Duodenal mucosa (tissue), 2 donors: ENCODE measurements at regions not wholly inside any gene's neighbourhood (a gene's known extent, or its start where the extent isn't known, plus 50 kb on each side); places are given as distances from the start of the nearest gene placed in this dataset.

Experiments used
- H3K27ac ChIP-seq: one replicate; pipeline ENCODE4 v1.7.0; 2013; ENCODE audit warnings: low read depth, low read length
- H3K27me3 ChIP-seq, 2 donors: one replicate each; pipeline ENCODE4 v1.7.0; 2013; ENCODE audit warnings: low read length in 2 of 2, control low read depth in 1 of 2; ENCODE audit not compliant: insufficient read depth in 2 of 2, control insufficient read depth in 1 of 2
- H3K36me3 ChIP-seq, 2 donors: one replicate each; pipeline ENCODE4 v1.7.0; 2013; ENCODE audit warnings: low read length in 2 of 2, control low read depth in 1 of 2; ENCODE audit not compliant: insufficient read depth in 2 of 2, control insufficient read depth in 1 of 2
- H3K4me1 ChIP-seq, 2 donors: one replicate each; pipeline ENCODE4 v1.7.0; 2013; ENCODE audit warnings: low read length in 2 of 2, control low read depth in 1 of 2; ENCODE audit not compliant: insufficient read depth in 2 of 2, control insufficient read depth in 1 of 2
- H3K4me3 ChIP-seq, 2 donors: one replicate each; pipeline ENCODE4 v1.7.0; 2013; ENCODE audit warnings: low read length in 2 of 2, low read depth in 1 of 2
- H3K9ac ChIP-seq, 2 donors: one replicate each; pipeline ENCODE4 v1.7.0; 2013; ENCODE audit warnings: low read length in 2 of 2, low read depth in 1 of 2
- H3K9me3 ChIP-seq, 2 donors: one replicate each; pipeline ENCODE4 v1.7.0; 2013; ENCODE audit warnings: low read length in 2 of 2, control low read depth in 1 of 2; ENCODE audit not compliant: control insufficient read depth in 1 of 2

DNA sequence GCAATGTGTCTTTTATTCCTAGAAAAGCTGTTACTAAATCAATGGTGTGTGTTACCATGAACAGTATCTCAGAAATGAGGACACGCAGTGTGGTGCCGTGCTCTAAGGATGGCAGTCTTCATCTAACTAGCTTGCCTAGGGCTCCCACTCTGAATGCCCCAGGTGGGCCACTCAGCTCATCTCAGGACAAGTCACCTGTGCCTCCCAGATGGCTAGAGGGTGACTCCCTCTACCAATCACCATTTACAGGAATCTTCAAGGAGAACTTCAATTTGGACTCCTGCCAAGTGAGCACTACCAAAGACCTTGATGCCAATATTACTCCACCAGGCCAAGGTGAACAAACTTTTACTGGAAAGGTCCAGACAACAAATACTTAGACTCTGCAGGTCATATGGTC lies 202.8 kb upstream of the FOXQ1 start:
- no peak overlapping the region for H3K9ac ChIP-seq
- H3K9me3 ChIP-seq: no peaks in the 10 kb centered on the region
- peaks cover 0 to 6% of the 10 kb centered on the region in 2 donors for H3K4me1 ChIP-seq
- H3K27me3 ChIP-seq: no peaks in the 10 kb centered on the region
- no peak overlapping the region for H3K4me3 ChIP-seq
- H3K36me3 ChIP-seq: no peaks in the 10 kb centered on the region
- H3K27ac ChIP-seq: no peak overlapping the region

DNA sequence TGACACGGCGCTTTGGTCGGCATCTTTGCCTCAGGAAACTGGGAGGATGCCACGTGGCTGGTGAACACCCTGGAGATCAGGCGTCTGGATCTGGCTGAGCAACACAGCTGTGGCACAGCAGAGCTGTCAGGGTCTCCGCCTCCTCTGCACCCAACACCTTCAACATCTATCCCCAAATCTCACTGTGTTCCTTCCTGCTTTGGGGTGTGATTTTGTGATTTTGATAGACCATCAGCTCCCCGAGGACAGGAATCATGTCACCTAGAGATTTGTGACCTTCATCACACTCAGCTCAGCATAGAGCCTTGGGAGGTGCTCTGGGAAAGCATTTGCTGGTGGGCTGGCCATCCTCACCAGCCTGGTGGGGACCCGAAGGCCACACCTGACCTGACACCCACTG lies 203.7 kb upstream of the FOXQ1 start:
- Histone ChIP-seq H3K4me3 (no peak overlapping the region), H3K36me3 (no peaks in the 10 kb centered on the region), H3K27me3 (no peaks in the 10 kb centered on the region), H3K4me1 (peaks cover 0 to 3% of the 10 kb centered on the region in 2 donors), H3K27ac (no peak overlapping the region), H3K9ac (no peak overlapping the region), H3K9me3 (no peaks in the 10 kb centered on the region)

DNA sequence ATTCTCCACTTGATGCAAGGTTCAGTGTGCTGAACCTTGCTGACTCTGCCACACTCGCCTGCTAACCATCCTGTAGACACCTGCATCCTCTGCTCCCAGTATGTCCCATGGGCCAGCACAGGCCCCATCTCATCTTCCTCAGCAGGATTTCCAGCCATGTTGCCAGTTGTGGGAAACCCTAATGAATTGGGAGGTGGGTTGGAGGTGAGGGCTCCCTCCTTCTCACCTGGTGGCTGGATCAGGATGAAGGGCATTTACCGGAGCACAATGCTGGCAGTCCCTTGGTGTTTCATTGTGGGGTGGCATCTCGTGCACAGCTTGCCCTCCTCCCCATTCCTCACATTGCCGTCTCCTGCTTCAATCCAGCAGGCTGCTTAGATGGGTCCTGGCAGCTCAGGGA lies 204.3 kb upstream of the FOXQ1 start:
- no peak overlapping the region for H3K4me3 ChIP-seq
- no peaks in the 10 kb centered on the region for H3K36me3 ChIP-seq
- H3K27me3 ChIP-seq: no peaks in the 10 kb centered on the region
- H3K27ac ChIP-seq: no peak overlapping the region
- no peaks in the 10 kb centered on the region for H3K9me3 ChIP-seq
- H3K4me1 ChIP-seq: peaks cover 0 to 3% of the 10 kb centered on the region in 2 donors
- no peak overlapping the region for H3K9ac ChIP-seq

DNA sequence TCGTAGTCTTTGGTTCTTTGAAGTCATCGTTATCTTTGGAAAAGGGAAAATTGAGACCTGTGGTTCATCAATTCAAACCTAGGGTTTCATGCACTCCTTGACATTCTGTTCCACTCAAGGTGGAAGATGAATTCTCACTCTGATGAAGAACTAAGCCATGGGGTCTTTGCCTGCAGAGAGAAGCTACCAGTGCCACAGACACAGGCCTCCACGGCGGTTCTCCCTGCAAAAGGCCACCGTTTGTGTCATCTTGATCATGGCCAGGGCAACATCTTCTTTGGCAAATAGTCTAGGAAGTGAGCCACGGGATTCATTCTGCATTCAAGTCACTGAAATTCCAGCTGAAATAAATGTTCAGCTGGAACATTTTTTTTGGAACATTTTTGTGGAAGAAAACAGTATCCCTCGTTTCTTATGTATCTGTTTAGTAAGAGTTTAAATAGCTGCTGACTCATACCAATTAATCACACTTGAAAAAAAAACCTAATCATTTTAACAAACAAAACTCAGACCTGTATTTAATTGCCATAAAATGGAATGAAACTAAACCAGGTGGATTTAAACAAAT lies 206.0 kb upstream of the FOXQ1 start:
- Histone ChIP-seq H3K9me3 (no peaks in the 10 kb centered on the region), H3K4me3 (no peak overlapping the region), H3K27me3 (no peaks in the 10 kb centered on the region), H3K36me3 (no peaks in the 10 kb centered on the region), H3K27ac (no peak overlapping the region), H3K9ac (no peak overlapping the region), H3K4me1 (peaks cover 0 to 3% of the 10 kb centered on the region in 2 donors)

DNA sequence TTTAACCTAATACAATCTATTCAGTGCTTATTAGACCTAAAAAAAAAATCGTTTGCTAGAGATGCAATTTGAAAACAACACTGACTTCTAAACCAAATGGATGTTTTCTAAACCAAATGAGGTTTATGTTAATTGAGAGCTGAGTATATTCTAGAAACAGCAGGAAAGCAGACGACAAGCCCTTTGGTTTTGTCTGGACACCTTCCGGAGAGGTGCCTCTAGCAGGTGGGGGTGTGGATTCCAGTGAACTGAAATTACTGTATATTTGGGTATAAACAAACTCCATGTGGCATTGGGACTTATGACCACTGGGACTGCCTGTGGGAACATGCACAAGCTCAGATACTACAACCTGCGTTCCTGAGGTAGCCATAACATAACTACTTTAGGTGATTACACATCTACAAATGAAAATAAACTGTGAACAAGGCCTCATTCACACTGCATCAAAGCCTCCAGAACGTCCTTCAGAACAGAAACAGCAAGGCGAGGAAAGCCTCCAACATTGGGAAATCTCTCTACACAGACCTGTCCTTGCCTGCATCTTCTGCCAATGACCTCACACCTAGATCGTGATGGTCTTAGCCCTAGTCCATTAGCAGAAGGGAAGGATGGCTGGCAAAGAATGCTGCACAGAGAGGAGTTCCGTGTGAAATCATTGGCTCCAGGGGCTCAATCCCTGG lies 206.8 kb upstream of the FOXQ1 start:
- peaks cover 0 to 3% of the 10 kb centered on the region in 2 donors for H3K4me1 ChIP-seq
- H3K4me3 ChIP-seq: no peak overlapping the region
- H3K36me3 ChIP-seq: no peaks in the 10 kb centered on the region
- H3K9me3 ChIP-seq: no peaks in the 10 kb centered on the region
- H3K27me3 ChIP-seq: no peaks in the 10 kb centered on the region
- no peak overlapping the region for H3K27ac ChIP-seq
- no peak overlapping the region for H3K9ac ChIP-seq

DNA sequence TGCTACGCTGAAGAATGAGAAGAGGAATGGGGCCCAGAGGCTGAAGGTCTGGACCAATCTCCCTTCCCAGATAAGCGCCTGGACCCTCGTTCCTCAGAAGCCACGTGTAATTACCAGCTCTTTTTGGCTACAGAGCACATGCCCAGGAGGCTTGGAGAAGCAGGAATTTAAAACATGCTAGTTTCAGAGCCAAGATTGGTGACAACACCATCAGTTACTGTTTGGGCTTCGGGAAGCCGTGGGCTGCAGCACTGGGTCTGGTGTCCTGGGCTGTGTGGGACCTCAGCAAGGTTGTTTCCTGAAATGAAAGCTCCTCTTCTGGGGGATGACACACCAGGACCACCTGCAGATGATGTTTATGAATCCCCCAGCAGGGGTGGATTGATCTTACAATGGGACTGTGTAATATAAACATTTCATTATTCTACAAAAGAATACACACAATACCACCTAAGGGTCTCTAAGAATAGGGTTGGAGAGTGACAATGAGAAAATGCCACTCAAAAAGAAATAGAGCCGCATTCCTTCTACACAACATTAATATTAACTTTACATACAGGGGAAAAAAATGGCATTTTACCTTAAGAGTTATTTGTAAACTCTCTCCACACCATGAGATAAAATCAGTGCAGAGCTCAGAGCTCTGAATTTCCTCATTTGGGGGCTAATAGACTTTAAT lies 207.8 kb upstream of the FOXQ1 start:
- Histone ChIP-seq H3K4me3 (no peak overlapping the region), H3K27ac (no peak overlapping the region), H3K9ac (no peak overlapping the region), H3K27me3 (no peaks in the 10 kb centered on the region), H3K4me1 (peaks cover 0 to 3% of the 10 kb centered on the region in 2 donors), H3K36me3 (no peaks in the 10 kb centered on the region), H3K9me3 (no peaks in the 10 kb centered on the region)

DNA sequence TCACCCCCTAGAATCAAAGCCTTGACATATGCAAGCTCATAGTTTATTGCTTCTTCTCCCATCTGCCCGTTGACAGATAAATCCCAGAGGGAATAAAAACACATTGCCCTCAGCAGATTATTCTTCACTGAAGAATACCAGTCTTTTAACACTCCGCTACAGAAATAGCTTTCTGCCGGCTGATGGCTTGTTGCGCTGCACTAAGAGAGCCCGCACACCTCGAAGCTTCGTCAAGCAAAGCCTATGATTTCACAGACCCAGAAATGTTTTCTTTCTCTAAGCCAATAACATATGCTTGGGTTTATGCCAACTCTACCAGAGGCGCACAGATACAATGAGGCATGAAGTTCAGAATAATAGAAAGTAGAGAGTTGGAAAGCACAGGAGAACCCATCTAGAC lies 208.9 kb upstream of the FOXQ1 start:
- no peak overlapping the region for H3K9ac ChIP-seq
- H3K36me3 ChIP-seq: no peaks in the 10 kb centered on the region
- H3K27ac ChIP-seq: no peak overlapping the region
- H3K27me3 ChIP-seq: no peaks in the 10 kb centered on the region
- peaks cover 0 to 3% of the 10 kb centered on the region in 2 donors for H3K4me1 ChIP-seq
- H3K4me3 ChIP-seq: no peak overlapping the region
- H3K9me3 ChIP-seq: no peaks in the 10 kb centered on the region

DNA sequence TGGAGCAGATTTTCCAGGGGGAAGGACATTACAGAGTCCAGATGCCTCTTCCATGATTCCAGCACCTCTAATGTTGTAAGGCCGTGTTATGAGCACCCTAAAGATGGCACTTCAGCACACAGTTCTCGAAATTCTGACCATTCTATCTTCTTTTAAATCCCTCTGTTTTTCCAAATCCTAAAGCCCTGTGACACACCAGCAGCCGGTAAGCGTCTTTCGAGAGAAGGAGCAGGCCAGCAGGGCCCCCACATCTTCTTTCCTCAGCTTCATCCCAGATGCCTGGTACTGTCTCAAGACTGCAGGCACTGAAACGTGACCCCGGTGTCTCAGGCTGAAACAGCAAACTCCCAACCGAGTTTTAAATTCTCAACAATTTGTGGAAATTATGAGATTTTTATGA lies 211.6 kb upstream of the FOXQ1 start:
- Histone ChIP-seq H3K4me3 (no peak overlapping the region), H3K4me1 (no peaks in the 10 kb centered on the region), H3K27me3 (no peaks in the 10 kb centered on the region), H3K9ac (no peak overlapping the region), H3K9me3 (no peaks in the 10 kb centered on the region), H3K36me3 (no peaks in the 10 kb centered on the region), H3K27ac (no peak overlapping the region)

DNA sequence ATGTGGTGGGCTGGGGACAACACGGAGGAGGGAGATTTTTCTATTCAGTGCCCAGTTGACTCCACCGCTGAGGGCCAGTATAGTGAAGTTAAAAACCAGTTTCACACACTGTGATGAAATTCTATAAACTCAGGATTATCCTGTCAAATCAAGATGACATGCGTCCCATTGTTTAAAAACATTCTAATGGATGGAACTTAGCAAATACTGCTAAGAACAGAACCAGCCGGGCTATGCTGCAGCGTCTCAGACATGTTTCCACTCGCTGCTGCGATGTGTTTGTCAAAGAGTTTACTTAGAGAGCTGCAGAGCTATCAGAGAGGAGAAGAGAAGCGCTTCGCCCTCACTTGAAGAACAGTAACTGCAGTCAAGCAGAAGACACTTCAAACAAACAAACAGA lies 212.6 kb upstream of the FOXQ1 start:
- H3K27ac ChIP-seq: no peak overlapping the region
- no peak overlapping the region for H3K9ac ChIP-seq
- H3K4me3 ChIP-seq: no peak overlapping the region
- H3K36me3 ChIP-seq: no peaks in the 10 kb centered on the region
- H3K27me3 ChIP-seq: no peaks in the 10 kb centered on the region
- H3K9me3 ChIP-seq: no peaks in the 10 kb centered on the region
- H3K4me1 ChIP-seq: no peaks in the 10 kb centered on the region

DNA sequence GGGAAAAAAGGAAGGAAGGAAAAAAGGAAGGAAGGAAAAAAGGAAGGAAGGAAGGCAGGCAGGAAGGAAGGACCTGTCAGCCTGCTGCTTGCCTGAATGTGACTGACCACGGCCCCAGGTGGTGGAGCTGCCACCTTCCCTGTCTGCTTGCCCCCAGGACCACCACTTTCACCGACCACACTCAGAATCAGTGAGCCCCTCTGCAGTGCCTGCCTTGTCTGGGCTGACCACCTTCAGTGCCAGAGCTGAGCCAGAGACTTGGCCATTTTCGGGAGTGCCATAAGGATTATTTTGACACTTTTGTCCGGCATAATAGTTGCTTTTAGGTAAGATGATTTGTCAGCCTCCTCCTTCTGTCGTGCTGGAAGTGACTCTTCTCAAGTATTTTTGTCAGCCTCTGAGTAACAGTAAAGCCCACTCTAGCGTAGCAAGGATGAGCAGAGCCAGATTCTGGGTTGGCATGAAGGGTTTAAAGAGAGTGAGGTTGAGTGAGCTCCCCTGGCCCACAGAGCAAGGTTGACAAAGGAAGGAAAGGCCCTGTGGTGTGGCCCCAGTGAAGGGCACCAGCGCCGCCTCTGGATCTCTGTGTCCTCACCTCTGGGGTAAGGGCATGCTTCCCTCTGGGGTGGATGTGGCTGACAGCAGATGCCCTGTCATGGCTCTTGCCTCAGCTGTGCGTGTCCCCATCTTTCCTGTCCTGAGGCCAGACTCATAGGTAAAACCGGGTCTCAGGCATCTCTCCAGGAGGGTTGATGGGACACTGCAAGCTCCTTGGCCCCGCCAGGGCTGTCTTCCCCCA lies 214.7 kb upstream of the FOXQ1 start:
- Histone ChIP-seq H3K27ac (no peak overlapping the region), H3K4me3 (no peak overlapping the region), H3K36me3 (no peaks in the 10 kb centered on the region), H3K9me3 (no peaks in the 10 kb centered on the region), H3K27me3 (peaks cover 0 to 3% of the 10 kb centered on the region in 2 donors), H3K4me1 (no peaks in the 10 kb centered on the region), H3K9ac (no peak overlapping the region)
